NOMO-1 (cell line): ENCODE measurements at regions not wholly inside any gene's neighbourhood (a gene's known extent, or its start where the extent isn't known, plus 50 kb on each side); places are given as distances from the start of the nearest gene placed in this dataset.

ENCODE experiments used
- DNase-seq, 2 experiments: peaks; one replicate each; lab custom pipeline; 2025; ENCODE audit not compliant: unreplicated experiment in 2 of 2; lab: John Stamatoyannopoulos, UW

GRCh38 chr4:100811046-100811445, 293.2 kb upstream of the EMCN start:
- DNase-seq: no peak

GRCh38 chr4:100809506-100809905, 291.7 kb upstream of the EMCN start:
- no peak for DNase-seq

GRCh38 chr4:100806988-100807387, 289.2 kb upstream of the EMCN start:
- no peak for DNase-seq

- DNase-seq: no peak
Measured at GRCh38 chr4:100805538-100805937, 287.7 kb upstream of the EMCN start.

GRCh38 chr4:100804576-100805360, 286.9 kb upstream of the EMCN start:
- no peak for DNase-seq

- DNase-seq: no peak
Measured at GRCh38 chr4:100803751-100804150, 285.9 kb upstream of the EMCN start.

GRCh38 chr4:100799761-100800539, 282.1 kb upstream of the EMCN start:
- no peak for DNase-seq

- DNase-seq: no peak
Measured at GRCh38 chr4:100797791-100798190, 280.0 kb upstream of the EMCN start.

GRCh38 chr4:100797356-100797755, 279.5 kb upstream of the EMCN start:
- no peak for DNase-seq

- DNase-seq: no peak
Measured at GRCh38 chr4:100796332-100796731, 278.5 kb upstream of the EMCN start.

GRCh38 chr4:100795581-100795980, 277.8 kb upstream of the EMCN start:
- no peak for DNase-seq

- no peak for DNase-seq
Measured at GRCh38 chr4:100790836-100791615, 273.2 kb upstream of the EMCN start.

- DNase-seq: no peak
Measured at GRCh38 chr4:100789991-100790390, 272.2 kb upstream of the EMCN start.

- DNase-seq: no peak
Measured at GRCh38 chr4:100786481-100786880, 268.7 kb upstream of the EMCN start.

GRCh38 chr4:100782356-100782755, 264.5 kb upstream of the EMCN start:
- DNase-seq: peak; percentile 16 to 70

- no peak for DNase-seq
Measured at GRCh38 chr4:100781435-100781834, 263.6 kb upstream of the EMCN start.

- DNase-seq: no peak
Measured at GRCh38 chr4:100780126-100780525, 262.3 kb upstream of the EMCN start.

GRCh38 chr4:100778431-100778830, 260.6 kb upstream of the EMCN start:
- DNase-seq: no peak

GRCh38 chr4:100762738-100763137, 244.9 kb upstream of the EMCN start:
- no peak for DNase-seq

- peak; percentile 49 to 72 for DNase-seq
Measured at GRCh38 chr4:100754751-100755150, 236.9 kb upstream of the EMCN start.

GRCh38 chr4:100746141-100746739, 228.4 kb upstream of the EMCN start:
- DNase-seq: no peak
